KMS-11 (cell line): ENCODE measurements at regions not wholly inside any gene's neighbourhood (a gene's known extent, or its start where the extent isn't known, plus 50 kb on each side); places are given as distances from the start of the nearest gene placed in this dataset.

Experiments used
- H2AFZ ChIP-seq: fragments of 200-600 bp; sonication (generic); 2 replicates; pipeline ENCODE4 v1.6.1; 2016; ENCODE audit warnings: antibody characterized with exemption, mixed run types, low read depth
- H3K27ac ChIP-seq: fragments of 200-600 bp; sonication (generic); 2 replicates; pipeline ENCODE4 v1.6.1; 2016; ENCODE audit warnings: mild to moderate bottlenecking, mixed run types
- H3K27me3 ChIP-seq: fragments of 200-600 bp; sonication (generic); 2 replicates; pipeline ENCODE4 v1.6.1; 2017; ENCODE audit warnings: mild to moderate bottlenecking, low read depth, mixed run types, moderate library complexity; ENCODE audit not compliant: insufficient read depth
- H3K36me3 ChIP-seq: fragments of 200-600 bp; sonication (generic); 2 replicates; pipeline ENCODE4 v1.6.1; 2017; ENCODE audit warnings: mild to moderate bottlenecking, mixed run types; ENCODE audit not compliant: insufficient read depth
- H3K4me1 ChIP-seq: fragments of 200-600 bp; sonication (generic); 2 replicates; pipeline ENCODE4 v1.6.1; 2016; ENCODE audit warnings: mild to moderate bottlenecking, low read depth, mixed run types; ENCODE audit not compliant: poor library complexity, severe bottlenecking
- H3K4me2 ChIP-seq: fragments of 200-600 bp; sonication (generic); 2 replicates; pipeline ENCODE4 v1.7.0; 2016; ENCODE audit warnings: mild to moderate bottlenecking, mixed run types
- H3K4me3 ChIP-seq: fragments of 200-600 bp; sonication (generic); IDR thresholded peaks from 2 replicates; pipeline ENCODE4 v1.6.1; 2017; ENCODE audit warnings: low read depth, low read length, mixed read lengths; ENCODE audit not compliant: insufficient read depth
- H3K79me2 ChIP-seq: fragments of 200-600 bp; sonication (generic); 2 replicates; pipeline ENCODE4 v1.6.1; 2016; ENCODE audit warnings: low read depth, mixed run types; ENCODE audit not compliant: insufficient read depth
- H3K9ac ChIP-seq: fragments of 200-600 bp; sonication (generic); 2 replicates; pipeline ENCODE4 v1.6.1; 2016; ENCODE audit warnings: mild to moderate bottlenecking, mixed run types
- H4K20me1 ChIP-seq: fragments of 200-600 bp; sonication (generic); 2 replicates; pipeline ENCODE4 v1.6.1; 2016; ENCODE audit warnings: mild to moderate bottlenecking, mixed run types; ENCODE audit not compliant: insufficient read depth
- TF ChIP-seq, protein P1 (sequence below): fragments of 200-600 bp; sonication (generic); conservative IDR thresholded peaks from 2 replicates; pipeline ENCODE4 v1.6.1; 2017; ENCODE audit warnings: low read depth, mild to moderate bottlenecking, antibody characterized with exemption, low read length, moderate library complexity, mixed read lengths

DNA sequence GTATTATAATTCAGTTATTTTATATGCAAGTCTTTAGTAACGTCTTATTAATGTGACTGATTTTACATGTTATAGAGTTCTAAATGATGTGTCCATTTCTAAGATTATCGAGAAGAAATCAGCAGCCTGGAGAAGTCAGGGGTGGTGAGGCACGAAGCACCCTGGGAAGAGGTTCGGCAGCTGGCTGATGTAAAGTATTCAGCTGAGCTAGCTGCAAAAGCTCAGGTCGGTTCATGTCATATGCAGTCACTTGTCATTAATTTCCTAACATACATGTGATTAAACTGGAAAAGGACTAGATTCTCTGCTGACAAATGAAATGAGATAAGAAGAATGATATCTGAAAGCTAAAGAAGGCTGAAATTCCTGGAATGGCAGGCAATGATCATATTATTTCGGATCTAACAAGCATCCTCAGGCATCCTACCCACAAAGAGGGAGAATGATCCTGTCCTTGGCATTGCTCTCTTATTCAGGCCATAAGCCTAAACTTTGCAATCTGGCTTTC is 383.0 kb upstream of the SLITRK1 start:
- Histone ChIP-seq H3K4me3 (no peak overlapping the region), H3K9ac (no peak overlapping the region), H3K79me2 (no peaks in the 10 kb centered on the region), H2AFZ (no peak overlapping the region), H3K36me3 (no peaks in the 10 kb centered on the region), H4K20me1 (no peaks in the 10 kb centered on the region), H3K27me3 (no peaks in the 10 kb centered on the region), H3K27ac (no peak overlapping the region), H3K4me1 (peaks cover 45% of the 10 kb centered on the region), H3K4me2 (no peak overlapping the region)
- TF ChIP-seq, protein P1, sequence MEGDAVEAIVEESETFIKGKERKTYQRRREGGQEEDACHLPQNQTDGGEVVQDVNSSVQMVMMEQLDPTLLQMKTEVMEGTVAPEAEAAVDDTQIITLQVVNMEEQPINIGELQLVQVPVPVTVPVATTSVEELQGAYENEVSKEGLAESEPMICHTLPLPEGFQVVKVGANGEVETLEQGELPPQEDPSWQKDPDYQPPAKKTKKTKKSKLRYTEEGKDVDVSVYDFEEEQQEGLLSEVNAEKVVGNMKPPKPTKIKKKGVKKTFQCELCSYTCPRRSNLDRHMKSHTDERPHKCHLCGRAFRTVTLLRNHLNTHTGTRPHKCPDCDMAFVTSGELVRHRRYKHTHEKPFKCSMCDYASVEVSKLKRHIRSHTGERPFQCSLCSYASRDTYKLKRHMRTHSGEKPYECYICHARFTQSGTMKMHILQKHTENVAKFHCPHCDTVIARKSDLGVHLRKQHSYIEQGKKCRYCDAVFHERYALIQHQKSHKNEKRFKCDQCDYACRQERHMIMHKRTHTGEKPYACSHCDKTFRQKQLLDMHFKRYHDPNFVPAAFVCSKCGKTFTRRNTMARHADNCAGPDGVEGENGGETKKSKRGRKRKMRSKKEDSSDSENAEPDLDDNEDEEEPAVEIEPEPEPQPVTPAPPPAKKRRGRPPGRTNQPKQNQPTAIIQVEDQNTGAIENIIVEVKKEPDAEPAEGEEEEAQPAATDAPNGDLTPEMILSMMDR = no peak

DNA sequence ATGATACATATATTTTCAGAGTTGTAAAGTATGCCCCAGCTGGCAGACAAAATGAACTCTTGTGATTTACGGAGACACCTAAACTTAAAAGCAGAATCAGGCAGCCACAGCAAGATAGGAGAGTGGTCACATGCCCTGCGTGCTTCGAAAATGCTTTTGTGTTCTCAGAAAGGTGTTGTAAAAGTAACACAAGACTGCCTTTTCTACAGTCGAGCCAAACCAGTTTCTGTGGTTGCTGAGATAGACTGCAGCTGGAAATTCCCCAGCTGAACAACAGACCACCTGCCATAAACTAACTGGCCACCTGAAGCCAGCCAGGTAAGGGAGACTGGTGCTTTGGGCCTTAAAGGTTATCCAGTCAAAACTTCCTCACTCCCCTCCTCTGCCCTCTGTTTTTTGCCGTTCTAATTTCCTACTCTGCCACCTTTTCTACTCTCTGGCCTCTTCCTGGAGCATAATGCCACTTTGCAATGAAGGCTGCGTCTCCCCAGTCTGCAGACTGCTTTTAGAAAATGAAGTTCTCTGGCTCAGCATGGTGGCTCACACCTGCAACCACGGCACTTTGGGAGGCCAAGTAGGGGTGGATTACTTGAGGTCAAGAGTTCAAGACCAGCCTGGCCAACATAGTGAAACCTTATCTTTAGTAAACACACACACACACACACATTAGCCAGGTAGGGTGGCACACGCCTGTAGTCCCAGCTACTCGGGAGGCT is 381.2 kb upstream of the SLITRK1 start:
- no peak overlapping the region for H3K4me3 ChIP-seq
- H2AFZ ChIP-seq = peak overlapping the region; percentile 49; the same call in 1 of the 2 replicates
- H3K27me3 ChIP-seq = no peaks in the 10 kb centered on the region
- H3K4me2 ChIP-seq = peak overlapping the region; percentile 52
- H3K9ac ChIP-seq = peak overlapping the region; percentile 37; the same call in 1 of the 2 replicates
- no peaks in the 10 kb centered on the region for H3K36me3 ChIP-seq
- TF ChIP-seq, protein P1 = no peak
- peaks cover 38% of the 10 kb centered on the region for H3K4me1 ChIP-seq
- peak overlapping the region; percentile 87 for H3K27ac ChIP-seq
- no peaks in the 10 kb centered on the region for H4K20me1 ChIP-seq
- H3K79me2 ChIP-seq = no peaks in the 10 kb centered on the region

DNA sequence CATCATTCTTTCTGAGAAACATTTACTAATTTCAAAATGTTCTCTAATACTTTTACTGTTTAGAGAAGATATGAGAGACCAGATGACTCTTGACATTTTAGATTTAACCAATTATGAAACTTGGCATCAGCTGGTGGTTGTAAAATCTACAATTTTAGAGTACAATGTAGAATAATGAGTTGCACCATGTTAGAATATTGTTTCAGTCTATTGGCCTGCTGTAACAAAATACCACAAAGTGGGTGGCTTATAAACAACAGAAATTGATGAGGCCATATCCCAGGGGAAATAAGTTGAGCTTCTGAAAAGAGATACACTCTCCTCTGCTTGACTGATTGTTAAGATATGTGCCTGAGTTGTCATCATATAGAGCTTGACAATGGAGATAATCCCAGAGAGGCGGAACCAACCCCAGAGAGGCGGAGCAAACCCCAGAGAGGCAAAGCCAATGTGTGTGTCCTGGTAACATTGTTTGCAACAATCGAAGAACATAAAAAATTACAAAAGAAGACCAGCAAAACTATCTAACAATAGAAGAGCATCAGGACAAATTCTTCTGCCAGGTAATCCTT is 373.0 kb upstream of the SLITRK1 start:
- TF ChIP-seq, protein P1 = no peak
- H3K27me3 ChIP-seq = no peaks in the 10 kb centered on the region
- peaks cover 15% of the 10 kb centered on the region for H3K4me1 ChIP-seq
- H2AFZ ChIP-seq = no peak overlapping the region
- H3K79me2 ChIP-seq = no peaks in the 10 kb centered on the region
- H3K36me3 ChIP-seq = no peaks in the 10 kb centered on the region
- peak overlapping the region; percentile 38 for H3K4me2 ChIP-seq
- H3K4me3 ChIP-seq = no peak overlapping the region
- no peak overlapping the region for H3K9ac ChIP-seq
- no peak overlapping the region for H3K27ac ChIP-seq
- H4K20me1 ChIP-seq = no peaks in the 10 kb centered on the region

DNA sequence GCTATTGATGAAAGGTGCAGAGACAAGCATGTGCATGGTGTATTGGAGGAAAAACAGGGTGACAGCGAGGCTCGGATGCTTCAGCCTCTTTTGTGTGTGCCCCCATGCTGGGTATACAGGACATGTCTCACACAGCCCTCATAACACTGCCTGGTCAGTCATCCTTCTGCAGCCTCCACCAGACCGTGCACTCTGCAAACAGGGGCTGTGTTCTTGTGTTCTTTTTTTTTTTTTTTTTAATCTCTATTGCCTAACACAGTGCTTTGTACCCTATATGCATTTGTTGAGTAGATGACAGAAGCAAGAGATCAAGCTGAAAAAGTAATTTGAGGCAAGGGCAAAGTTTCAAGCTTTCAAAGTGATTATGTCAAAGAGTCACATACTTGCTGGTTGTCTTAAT is 367.2 kb upstream of the SLITRK1 start:
- Histone ChIP-seq H3K4me2 (no peak overlapping the region), H3K27me3 (no peaks in the 10 kb centered on the region), H3K27ac (no peak overlapping the region), H2AFZ (no peak overlapping the region), H3K9ac (no peak overlapping the region), H3K36me3 (no peaks in the 10 kb centered on the region), H4K20me1 (no peaks in the 10 kb centered on the region), H3K79me2 (no peaks in the 10 kb centered on the region), H3K4me1 (peaks cover 4% of the 10 kb centered on the region), H3K4me3 (no peak overlapping the region)
- TF ChIP-seq, protein P1 = no peak
